ENCODE measurements at regions not wholly inside any gene's neighbourhood (a gene's known extent, or its start where the extent isn't known, plus 50 kb on each side); places are given as distances from the start of the nearest gene placed in this dataset.
A peak's percentile ranks its signal among the peaks of the same experiment; 100 is the strongest.

GRCh38 chr7:87007038-87007437 is 52.4 kb downstream of the ELAPOR2 start:
- no peak for ATAC-seq
- no peak for TF ChIP-seq ISL1 (CRISPR knock-in tag; IDR thresholded peaks at IDR 0.05)

DNA sequence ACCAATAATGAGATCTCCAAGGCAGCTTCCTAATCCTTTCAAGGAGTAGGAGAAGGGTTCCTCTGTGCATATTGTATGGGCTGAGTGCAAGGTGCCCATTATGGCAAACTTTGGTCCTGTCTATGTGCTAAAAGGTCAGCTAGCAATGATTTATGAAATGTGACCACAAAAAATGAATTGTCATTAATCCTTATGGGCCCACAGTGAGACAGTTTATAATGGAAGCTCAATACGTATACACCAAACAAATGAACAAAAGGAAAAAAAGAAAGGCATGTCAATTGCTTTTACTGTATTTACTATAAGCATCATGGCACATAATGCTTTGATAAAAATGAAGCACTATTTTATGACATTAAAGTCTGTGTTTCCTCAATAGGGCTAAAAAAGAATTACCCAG is 54.5 kb downstream of the ELAPOR2 start:
- ATAC-seq = no peak
- TF ChIP-seq ZC3H10 (CRISPR knock-in tag; IDR thresholded peaks at IDR 0.05) (no peak), CSRNP3 (CRISPR knock-in tag; IDR thresholded peaks at IDR 0.05) (no peak), ZNF70 (CRISPR knock-in tag; IDR thresholded peaks at IDR 0.05) (no peak), ISL1 (CRISPR knock-in tag; IDR thresholded peaks at IDR 0.05) (no peak), TSHZ2 (CRISPR knock-in tag; IDR thresholded peaks at IDR 0.05) (no peak), SNAI2 (CRISPR knock-in tag; IDR thresholded peaks at IDR 0.05) (no peak), BACH2 (CRISPR knock-in tag; IDR thresholded peaks at IDR 0.05; ENCODE audit: borderline replicate concordance) (no peak), GLIS3 (CRISPR knock-in tag; IDR thresholded peaks at IDR 0.05) (no peak), TCF4 (CRISPR knock-in tag; IDR thresholded peaks at IDR 0.05; ENCODE audit: borderline replicate concordance) (no peak), ZNF565 (CRISPR knock-in tag; conservative IDR thresholded peaks at IDR 0.05; ENCODE audit: low read depth) (no peak), ZNF8 (CRISPR knock-in tag; IDR thresholded peaks at IDR 0.05) (no peak), TOX (CRISPR knock-in tag; IDR thresholded peaks at IDR 0.05; ENCODE audit: borderline replicate concordance) (no peak), RARB (CRISPR knock-in tag; IDR thresholded peaks at IDR 0.05) (no peak), ARNTL (CRISPR knock-in tag; IDR thresholded peaks at IDR 0.05; ENCODE audit: borderline replicate concordance, low read depth) (no peak)
- TF ChIP-seq, protein P1, sequence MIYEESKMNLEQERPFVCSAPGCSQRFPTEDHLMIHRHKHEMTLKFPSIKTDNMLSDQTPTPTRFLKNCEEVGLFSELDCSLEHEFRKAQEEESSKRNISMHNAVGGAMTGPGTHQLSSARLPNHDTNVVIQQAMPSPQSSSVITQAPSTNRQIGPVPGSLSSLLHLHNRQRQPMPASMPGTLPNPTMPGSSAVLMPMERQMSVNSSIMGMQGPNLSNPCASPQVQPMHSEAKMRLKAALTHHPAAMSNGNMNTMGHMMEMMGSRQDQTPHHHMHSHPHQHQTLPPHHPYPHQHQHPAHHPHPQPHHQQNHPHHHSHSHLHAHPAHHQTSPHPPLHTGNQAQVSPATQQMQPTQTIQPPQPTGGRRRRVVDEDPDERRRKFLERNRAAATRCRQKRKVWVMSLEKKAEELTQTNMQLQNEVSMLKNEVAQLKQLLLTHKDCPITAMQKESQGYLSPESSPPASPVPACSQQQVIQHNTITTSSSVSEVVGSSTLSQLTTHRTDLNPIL (CRISPR knock-in tag; IDR thresholded peaks at IDR 0.05; ENCODE audit: low read depth) = no peak
- TF ChIP-seq, protein P2, sequence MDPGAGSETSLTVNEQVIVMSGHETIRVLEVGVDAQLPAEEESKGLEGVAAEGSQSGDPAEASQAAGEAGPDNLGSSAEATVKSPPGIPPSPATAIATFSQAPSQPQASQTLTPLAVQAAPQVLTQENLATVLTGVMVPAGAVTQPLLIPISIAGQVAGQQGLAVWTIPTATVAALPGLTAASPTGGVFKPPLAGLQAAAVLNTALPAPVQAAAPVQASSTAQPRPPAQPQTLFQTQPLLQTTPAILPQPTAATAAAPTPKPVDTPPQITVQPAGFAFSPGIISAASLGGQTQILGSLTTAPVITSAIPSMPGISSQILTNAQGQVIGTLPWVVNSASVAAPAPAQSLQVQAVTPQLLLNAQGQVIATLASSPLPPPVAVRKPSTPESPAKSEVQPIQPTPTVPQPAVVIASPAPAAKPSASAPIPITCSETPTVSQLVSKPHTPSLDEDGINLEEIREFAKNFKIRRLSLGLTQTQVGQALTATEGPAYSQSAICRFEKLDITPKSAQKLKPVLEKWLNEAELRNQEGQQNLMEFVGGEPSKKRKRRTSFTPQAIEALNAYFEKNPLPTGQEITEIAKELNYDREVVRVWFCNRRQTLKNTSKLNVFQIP (CRISPR knock-in tag; IDR thresholded peaks at IDR 0.05; ENCODE audit: borderline replicate concordance, low read depth) = no peak

GRCh38 chr7:87003872-87004798 is 55.3 kb downstream of the ELAPOR2 start:
- peak; percentile 11 for ATAC-seq
- TF ChIP-seq TCF4 (CRISPR knock-in tag; IDR thresholded peaks at IDR 0.05; ENCODE audit: borderline replicate concordance) = peak; percentile 54; the same call in 1 of the 2 replicates
- TF ChIP-seq ESRRG (CRISPR knock-in tag; IDR thresholded peaks at IDR 0.05) = no peak
- TF ChIP-seq ZFP3 (CRISPR knock-in tag; IDR thresholded peaks at IDR 0.05) = peak; percentile 84; the same call in 1 of the 2 replicates

DNA sequence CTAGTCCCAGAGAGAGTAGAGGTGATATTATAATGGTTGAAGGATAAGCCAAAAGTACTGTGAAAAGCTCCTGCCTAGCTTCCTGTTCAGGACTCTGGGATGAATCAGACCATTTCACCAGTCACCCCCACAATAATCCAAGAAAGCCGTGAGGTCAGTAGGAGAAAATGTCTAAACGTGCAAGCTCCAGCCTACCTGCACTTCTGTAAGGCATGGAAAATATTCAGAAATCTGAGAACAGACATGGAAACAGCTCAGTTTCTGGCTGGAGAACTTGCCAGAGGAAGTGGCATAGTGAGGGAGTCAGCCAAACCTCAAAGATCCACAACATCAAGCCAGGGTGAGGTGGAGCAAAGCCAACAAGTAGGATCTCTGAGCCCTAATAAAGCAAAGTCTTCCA is 58.2 kb downstream of the ELAPOR2 start:
- ATAC-seq = peak; percentile 77
- TF ChIP-seq TOX (CRISPR knock-in tag; IDR thresholded peaks at IDR 0.05; ENCODE audit: borderline replicate concordance) = no peak
- TF ChIP-seq ZNF565 (CRISPR knock-in tag; conservative IDR thresholded peaks at IDR 0.05; ENCODE audit: low read depth) = no peak
- TF ChIP-seq GLIS3 (CRISPR knock-in tag; IDR thresholded peaks at IDR 0.05) = no peak
- no peak for TF ChIP-seq CSDC2 (CRISPR knock-in tag; IDR thresholded peaks at IDR 0.05)
- TF ChIP-seq ESRRG (CRISPR knock-in tag; IDR thresholded peaks at IDR 0.05) = no peak
